Duodenal mucosa (tissue), 2 donors: ENCODE measurements at regions not wholly inside any gene's neighbourhood (a gene's known extent, or its start where the extent isn't known, plus 50 kb on each side); places are given as distances from the start of the nearest gene placed in this dataset.

Experiments
- H3K27ac ChIP-seq: one replicate; pipeline ENCODE4 v1.7.0; 2013; ENCODE audit warnings: low read depth, low read length
- H3K27me3 ChIP-seq, 2 donors: one replicate each; pipeline ENCODE4 v1.7.0; 2013; ENCODE audit warnings: low read length in 2 of 2, control low read depth in 1 of 2; ENCODE audit not compliant: insufficient read depth in 2 of 2, control insufficient read depth in 1 of 2
- H3K36me3 ChIP-seq, 2 donors: one replicate each; pipeline ENCODE4 v1.7.0; 2013; ENCODE audit warnings: low read length in 2 of 2, control low read depth in 1 of 2; ENCODE audit not compliant: insufficient read depth in 2 of 2, control insufficient read depth in 1 of 2
- H3K4me1 ChIP-seq, 2 donors: one replicate each; pipeline ENCODE4 v1.7.0; 2013; ENCODE audit warnings: low read length in 2 of 2, control low read depth in 1 of 2; ENCODE audit not compliant: insufficient read depth in 2 of 2, control insufficient read depth in 1 of 2
- H3K4me3 ChIP-seq, 2 donors: one replicate each; pipeline ENCODE4 v1.7.0; 2013; ENCODE audit warnings: low read length in 2 of 2, low read depth in 1 of 2
- H3K9ac ChIP-seq, 2 donors: one replicate each; pipeline ENCODE4 v1.7.0; 2013; ENCODE audit warnings: low read length in 2 of 2, low read depth in 1 of 2
- H3K9me3 ChIP-seq, 2 donors: one replicate each; pipeline ENCODE4 v1.7.0; 2013; ENCODE audit warnings: low read length in 2 of 2, control low read depth in 1 of 2; ENCODE audit not compliant: control insufficient read depth in 1 of 2

DNA sequence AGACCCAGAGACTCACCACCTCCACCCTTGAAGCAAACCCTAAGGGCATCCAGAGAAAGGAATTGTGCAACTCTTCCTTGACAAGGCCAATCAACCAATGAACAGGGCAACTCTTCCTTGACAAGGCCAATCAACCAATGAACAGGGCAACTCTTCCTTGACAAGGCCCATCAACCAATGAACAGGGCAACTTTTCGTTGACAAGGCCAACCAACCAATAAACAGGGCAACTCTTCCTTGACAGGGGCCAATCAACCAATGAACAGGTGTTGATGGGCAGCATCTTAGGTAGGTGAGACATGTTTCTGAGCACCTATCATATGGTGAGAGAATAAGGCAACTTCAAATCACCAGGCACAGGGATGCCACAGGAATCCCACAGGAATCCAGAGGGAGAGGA, 181.5 kb upstream of the RNF32 start:
- H3K27ac ChIP-seq = no peak overlapping the region
- no peak overlapping the region for H3K4me3 ChIP-seq
- H3K36me3 ChIP-seq = no peaks in the 10 kb centered on the region
- peaks cover 0 to 2% of the 10 kb centered on the region in 2 donors for H3K4me1 ChIP-seq
- H3K9me3 ChIP-seq = no peaks in the 10 kb centered on the region
- H3K9ac ChIP-seq = no peak overlapping the region
- peaks cover 0 to 3% of the 10 kb centered on the region in 2 donors for H3K27me3 ChIP-seq

GRCh38 chr7:156458011-156458410, 182.6 kb upstream of the RNF32 start:
- H3K9me3 ChIP-seq = no peaks in the 10 kb centered on the region
- no peak overlapping the region for H3K27ac ChIP-seq
- H3K4me1 ChIP-seq = peaks cover 0 to 2% of the 10 kb centered on the region in 2 donors
- H3K27me3 ChIP-seq = peaks cover 0 to 3% of the 10 kb centered on the region in 2 donors
- no peaks in the 10 kb centered on the region for H3K36me3 ChIP-seq
- H3K9ac ChIP-seq = no peak overlapping the region
- no peak overlapping the region for H3K4me3 ChIP-seq

- Histone ChIP-seq H3K9me3 (no peaks in the 10 kb centered on the region), H3K27ac (no peak overlapping the region), H3K27me3 (peaks cover 0 to 3% of the 10 kb centered on the region in 2 donors), H3K4me3 (no peak overlapping the region), H3K36me3 (no peaks in the 10 kb centered on the region), H3K4me1 (peaks cover 0 to 2% of the 10 kb centered on the region in 2 donors), H3K9ac (no peak overlapping the region)
Observed at GRCh38 chr7:156456503-156457115, 184.0 kb upstream of the RNF32 start.

DNA sequence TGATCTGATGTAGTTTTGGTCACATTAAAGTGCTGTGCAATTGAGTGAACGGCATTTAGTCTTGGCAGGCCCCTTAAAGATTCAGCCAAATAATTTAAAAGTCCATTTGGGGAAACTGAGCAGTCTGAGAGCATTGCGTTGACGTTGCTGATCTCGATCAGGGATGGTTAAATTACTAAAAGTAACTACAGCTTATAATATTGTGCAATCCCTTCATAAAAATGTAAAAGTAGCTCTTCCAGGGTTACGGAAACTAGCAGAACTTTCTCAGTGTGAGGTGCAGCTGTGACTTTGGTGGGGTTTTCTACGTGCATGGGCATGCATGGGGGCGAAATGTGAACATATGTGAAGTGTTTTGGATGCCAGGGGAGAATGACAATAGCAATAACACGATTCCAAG, 184.5 kb upstream of the RNF32 start:
- H3K4me1 ChIP-seq = peaks cover 0 to 2% of the 10 kb centered on the region in 2 donors
- H3K4me3 ChIP-seq = no peak overlapping the region
- H3K36me3 ChIP-seq = no peaks in the 10 kb centered on the region
- no peak overlapping the region for H3K27ac ChIP-seq
- H3K9ac ChIP-seq = no peak overlapping the region
- no peaks in the 10 kb centered on the region for H3K9me3 ChIP-seq
- H3K27me3 ChIP-seq = peaks cover 0 to 3% of the 10 kb centered on the region in 2 donors

- Histone ChIP-seq H3K9ac (no peak overlapping the region), H3K36me3 (no peaks in the 10 kb centered on the region), H3K4me3 (no peak overlapping the region), H3K9me3 (no peaks in the 10 kb centered on the region), H3K27me3 (peaks cover 0 to 3% of the 10 kb centered on the region in 2 donors), H3K27ac (no peak overlapping the region), H3K4me1 (no peaks in the 10 kb centered on the region)
Observed at GRCh38 chr7:156450473-156450872, 190.1 kb upstream of the RNF32 start.

- Histone ChIP-seq H3K4me3 (no peak overlapping the region), H3K36me3 (no peaks in the 10 kb centered on the region), H3K27me3 (no peaks in the 10 kb centered on the region), H3K4me1 (no peaks in the 10 kb centered on the region), H3K27ac (no peak overlapping the region), H3K9ac (no peak overlapping the region), H3K9me3 (no peaks in the 10 kb centered on the region)
Observed at GRCh38 chr7:156448918-156449317, 191.7 kb upstream of the RNF32 start.

DNA sequence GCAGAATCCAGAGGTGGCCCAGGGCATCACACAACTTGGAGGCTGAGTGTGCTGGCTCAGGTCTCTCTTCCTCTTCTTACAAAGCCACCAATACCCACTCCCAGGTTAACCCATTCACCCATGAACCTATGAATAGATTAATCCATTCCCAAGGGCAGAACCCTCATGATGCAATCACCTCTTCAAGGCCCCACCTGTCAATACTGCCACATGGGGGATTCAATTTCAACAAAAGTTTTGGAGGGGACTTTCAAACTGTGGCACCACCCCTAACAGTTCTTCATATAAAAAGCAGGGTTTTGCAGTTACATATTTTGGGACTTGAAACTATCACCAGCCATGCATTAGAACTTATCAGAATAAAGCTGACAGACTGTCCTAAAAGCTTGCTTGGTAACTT, 193.6 kb upstream of the RNF32 start:
- Histone ChIP-seq H3K4me3 (no peak overlapping the region), H3K27me3 (no peaks in the 10 kb centered on the region), H3K9me3 (no peaks in the 10 kb centered on the region), H3K36me3 (no peaks in the 10 kb centered on the region), H3K9ac (no peak overlapping the region), H3K4me1 (no peaks in the 10 kb centered on the region), H3K27ac (no peak overlapping the region)

GRCh38 chr7:156445997-156446761, 194.4 kb upstream of the RNF32 start:
- no peak overlapping the region for H3K27ac ChIP-seq
- no peak overlapping the region for H3K9ac ChIP-seq
- no peaks in the 10 kb centered on the region for H3K4me1 ChIP-seq

DNA sequence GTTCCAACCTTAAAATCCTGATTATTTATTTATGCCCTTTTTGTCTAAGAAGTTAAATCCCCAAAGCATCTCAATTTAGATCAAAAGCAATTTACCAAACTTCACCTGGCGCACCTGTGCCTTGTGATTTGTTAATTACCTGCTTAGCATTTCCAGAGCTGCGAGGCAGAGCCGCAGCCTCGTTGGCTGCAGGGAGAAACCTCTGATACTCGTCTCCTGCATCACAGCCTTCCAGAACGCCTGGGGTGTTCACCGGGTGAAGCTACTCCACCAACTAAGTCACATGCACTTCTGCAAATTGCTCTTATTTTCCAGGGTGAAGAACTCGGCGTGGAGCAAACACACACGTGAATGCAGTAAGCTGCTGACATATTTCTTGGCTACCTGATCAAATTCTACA, 198.1 kb upstream of the RNF32 start:
- Histone ChIP-seq H3K4me1 (no peaks in the 10 kb centered on the region), H3K4me3 (no peak overlapping the region), H3K9ac (no peak overlapping the region), H3K27me3 (no peaks in the 10 kb centered on the region), H3K27ac (no peak overlapping the region), H3K36me3 (no peaks in the 10 kb centered on the region), H3K9me3 (no peaks in the 10 kb centered on the region)

More at GRCh38 chr7:156445997-156446761, 194.4 kb upstream of the RNF32 start:
- no peaks in the 10 kb centered on the region for H3K27me3 ChIP-seq
- H3K4me3 ChIP-seq = no peak overlapping the region
- no peaks in the 10 kb centered on the region for H3K36me3 ChIP-seq
- H3K9me3 ChIP-seq = no peaks in the 10 kb centered on the region

- H3K27me3 ChIP-seq = no peaks in the 10 kb centered on the region
Observed at GRCh38 chr7:156440456-156440855, 200.1 kb upstream of the RNF32 start.

More at GRCh38 chr7:156440456-156440855, 200.1 kb upstream of the RNF32 start:
- H3K4me1 ChIP-seq = no peaks in the 10 kb centered on the region
- H3K27ac ChIP-seq = no peak overlapping the region
- no peak overlapping the region for H3K4me3 ChIP-seq
- H3K9me3 ChIP-seq = no peaks in the 10 kb centered on the region
- H3K36me3 ChIP-seq = no peaks in the 10 kb centered on the region
- H3K9ac ChIP-seq = no peak overlapping the region
